Endothelial cell of umbilical vein (primary cell): ENCODE measurements at regions not wholly inside any gene's neighbourhood (a gene's known extent, or its start where the extent isn't known, plus 50 kb on each side); places are given as distances from the start of the nearest gene placed in this dataset.

Experiments used
- CTCF ChIP-seq, 2 donors: IDR thresholded peaks; 1 replicate in 1 of 2; 2 replicates in 1 of 2; pipeline ENCODE4 v1.5.1; 2011; ENCODE audit warnings: low read length in 2 of 2, mild to moderate bottlenecking in 2 of 2, moderate library complexity in 2 of 2, control low read depth in 1 of 2, inconsistent platforms in 1 of 2, low read depth in 1 of 2; ENCODE audit not compliant: insufficient read depth in 1 of 2; ENCODE audit errors: extremely low read depth in 1 of 2
- JUN ChIP-seq: IDR thresholded peaks from 2 replicates; pipeline ENCODE4 v1.6.1; 2011; ENCODE audit warnings: borderline replicate concordance, low read depth; ENCODE audit not compliant: insufficient read length, insufficient read depth
- MAX ChIP-seq: IDR thresholded peaks from 2 replicates; pipeline ENCODE4 v1.6.1; 2011; ENCODE audit not compliant: insufficient read depth, insufficient read length
- POLR2A ChIP-seq: IDR thresholded peaks from 2 replicates; pipeline ENCODE4 v1.6.1; 2012; ENCODE audit warnings: low read depth, mild to moderate bottlenecking, control low read depth, low read length
- POLR2AphosphoS5 ChIP-seq: IDR thresholded peaks from 2 replicates; pipeline ENCODE4 v1.6.1; 2012; ENCODE audit warnings: low read depth, mild to moderate bottlenecking, control low read depth, low read length, moderate library complexity; ENCODE audit not compliant: insufficient read depth

DNA sequence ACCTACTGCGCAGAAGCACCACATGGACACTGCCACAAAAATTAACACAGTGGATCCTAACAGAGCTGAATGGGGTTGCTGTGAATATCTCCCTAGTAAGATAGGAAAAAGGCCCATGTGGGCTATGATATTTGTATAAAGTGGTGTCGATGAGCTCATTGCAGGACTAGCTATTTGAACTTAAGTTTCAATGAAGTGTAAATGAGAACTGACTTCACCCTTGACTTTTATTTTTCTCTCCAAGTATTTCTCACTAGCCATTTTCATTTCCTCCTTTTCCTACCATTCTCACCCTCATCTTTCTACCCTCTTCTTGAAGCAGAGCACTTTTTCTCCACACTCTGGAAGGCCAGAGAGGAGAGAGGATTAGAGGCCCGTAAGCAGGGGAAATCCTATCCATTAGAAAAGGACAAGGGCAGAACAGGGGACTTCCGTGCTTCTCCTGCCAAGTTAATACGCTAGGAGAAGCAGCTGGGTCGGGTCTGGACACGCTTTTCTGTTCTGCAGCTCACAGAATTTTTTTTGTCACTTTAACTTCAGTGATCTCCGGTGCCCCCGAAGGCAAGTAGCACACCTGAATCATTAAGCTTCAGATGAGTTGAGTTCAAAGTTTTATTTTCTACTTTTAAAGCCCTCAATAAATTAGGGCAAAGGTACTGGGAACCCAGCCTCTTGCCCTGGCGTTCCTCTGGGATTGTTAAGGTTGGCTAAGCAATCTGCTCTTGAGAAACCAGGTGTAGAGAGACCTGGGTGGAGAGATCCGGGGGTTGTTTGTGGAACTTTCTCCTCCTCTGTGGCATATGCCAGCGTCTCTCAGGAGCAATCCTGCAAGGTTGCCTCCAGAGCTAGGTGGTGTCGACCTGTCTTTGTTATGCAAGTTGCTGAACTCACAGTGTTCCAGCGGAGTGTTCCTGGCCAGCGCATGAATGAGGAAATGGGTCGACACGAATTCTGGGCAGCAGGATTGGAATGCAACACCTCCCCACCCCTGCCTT lies 56.2 kb upstream of the ARID1B start:
- TF ChIP-seq JUN (no peak), CTCF (IDR thresholded peaks at IDR 0.05; ENCODE audit: extremely low read depth in 1 of 2, insufficient read depth in 1 of 2, low read depth in 1 of 2, low read length in 2 of 2) (no peak), POLR2A (no peak), POLR2AphosphoS5 (no peak), MAX (no peak)
